ENCODE measurements at regions not wholly inside any gene's neighbourhood (a gene's known extent, or its start where the extent isn't known, plus 50 kb on each side); places are given as distances from the start of the nearest gene placed in this dataset.
A peak's percentile ranks its signal among the peaks of the same experiment; 100 is the strongest.

GRCh38 chr6:62716719-62717118, 430.7 kb upstream of the KHDRBS2 start:
- peak; percentile 96 for TF ChIP-seq POLR2AphosphoS5 (IDR thresholded peaks at IDR 0.05)
- TF ChIP-seq CTCF (IDR thresholded peaks at IDR 0.05; ENCODE audit: poor library complexity, severe bottlenecking), result no peak
- TF ChIP-seq EZH2 (IDR thresholded peaks at IDR 0.05; ENCODE audit: borderline replicate concordance, insufficient read depth, low read length, poor library complexity, severe bottlenecking), result no peak
- TF ChIP-seq EP300 (conservative IDR thresholded peaks at IDR 0.05; ENCODE audit: poor library complexity, severe bottlenecking), result peak; percentile 67
- TF ChIP-seq TAF1 (IDR thresholded peaks at IDR 0.05; ENCODE audit: low read depth), result no peak
- TF ChIP-seq REST (IDR thresholded peaks at IDR 0.05; ENCODE audit: borderline replicate concordance), result peak; percentile 78
- TF ChIP-seq RAD21 (conservative IDR thresholded peaks at IDR 0.05), result peak; percentile 23
- TF ChIP-seq SMC3 (conservative IDR thresholded peaks at IDR 0.05; ENCODE audit: poor library complexity), result no peak

Data from neural cell (in vitro differentiated cells).